ENCODE measurements at regions not wholly inside any gene's neighbourhood (a gene's known extent, or its start where the extent isn't known, plus 50 kb on each side); places are given as distances from the start of the nearest gene placed in this dataset.

DNA sequence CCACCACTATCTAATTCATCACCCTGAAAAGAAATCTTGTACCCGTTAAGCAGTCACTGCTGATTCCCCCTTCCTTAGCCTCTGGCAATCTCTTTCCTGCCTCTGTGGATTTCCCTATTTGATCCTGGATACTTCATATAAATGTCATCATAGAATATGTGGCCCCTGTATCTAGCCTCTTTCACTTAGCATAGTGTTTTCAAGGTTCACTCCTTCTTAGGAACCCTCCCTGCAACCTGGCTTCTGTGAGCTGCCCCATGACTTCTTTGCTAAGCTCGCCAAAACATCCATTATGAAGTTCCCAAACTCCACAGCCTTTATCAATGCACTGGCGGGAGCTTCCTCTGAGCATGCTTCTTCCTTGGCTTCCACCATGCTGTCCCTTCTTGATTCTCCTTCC, 70.8 kb upstream of the PDZD8 start:
- CTCF ChIA-PET: interaction anchor here (0.5 to 1.6 kb wide), 6 partner anchors 12 to 651 kb away, joined by 3 to 4 read pairs (median 3); no protein-coding TSS in a partner anchor
- Histone ChIP-seq H3K4me1 (ENCODE audit: control insufficient read depth, insufficient read depth, low read length) (peaks cover 7% of the 10 kb centered on the region), H3K27ac (ENCODE audit: extremely low read depth, low read depth, low read length) (no peak overlapping the region), H3K9me3 (ENCODE audit: control insufficient read depth, insufficient read depth, low read depth, low read length) (no peaks in the 10 kb centered on the region), H3K36me3 (ENCODE audit: control insufficient read depth in 2 of 2, insufficient read depth in 1 of 2, low read length in 2 of 2) (no peaks in the 10 kb centered on the region), H3K4me3 (ENCODE audit: low read depth, low read length) (no peak overlapping the region)
- no peak for TF ChIP-seq ZNF791 (tag by site-specific recombination; IDR thresholded peaks at IDR 0.05)
- peak; percentile 66 for TF ChIP-seq SETDB1 (IDR thresholded peaks at IDR 0.05; ENCODE audit: insufficient read length, low read length)
- no peak for TF ChIP-seq ZNF175 (tag by site-specific recombination; IDR thresholded peaks at IDR 0.05)
- TF ChIP-seq, protein P1, sequence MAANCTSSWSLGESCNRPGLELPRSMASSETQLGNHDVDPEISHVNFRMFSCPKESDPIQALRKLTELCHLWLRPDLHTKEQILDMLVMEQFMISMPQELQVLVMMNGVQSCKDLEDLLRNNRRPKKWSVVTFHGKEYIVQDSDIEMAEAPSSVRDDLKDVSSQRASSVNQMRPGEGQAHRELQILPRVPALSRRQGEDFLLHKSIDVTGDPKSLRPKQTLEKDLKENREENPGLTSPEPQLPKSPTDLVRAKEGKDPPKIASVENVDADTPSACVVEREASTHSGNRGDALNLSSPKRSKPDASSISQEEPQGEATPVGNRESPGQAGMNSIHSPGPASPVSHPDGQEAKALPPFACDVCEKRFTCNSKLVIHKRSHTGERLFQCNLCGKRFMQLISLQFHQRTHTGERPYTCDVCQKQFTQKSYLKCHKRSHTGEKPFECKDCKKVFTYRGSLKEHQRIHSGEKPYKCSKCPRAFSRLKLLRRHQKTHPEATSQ (tag by site-specific recombination; IDR thresholded peaks at IDR 0.05): no peak
- TF ChIP-seq ZNF18 (tag by site-specific recombination; IDR thresholded peaks at IDR 0.05): no peak
- POLR2A ChIA-PET: no interaction called here

- TF ChIP-seq ZBTB1 (tag by site-specific recombination; IDR thresholded peaks at IDR 0.05): no peak
- TF ChIP-seq, protein P2, sequence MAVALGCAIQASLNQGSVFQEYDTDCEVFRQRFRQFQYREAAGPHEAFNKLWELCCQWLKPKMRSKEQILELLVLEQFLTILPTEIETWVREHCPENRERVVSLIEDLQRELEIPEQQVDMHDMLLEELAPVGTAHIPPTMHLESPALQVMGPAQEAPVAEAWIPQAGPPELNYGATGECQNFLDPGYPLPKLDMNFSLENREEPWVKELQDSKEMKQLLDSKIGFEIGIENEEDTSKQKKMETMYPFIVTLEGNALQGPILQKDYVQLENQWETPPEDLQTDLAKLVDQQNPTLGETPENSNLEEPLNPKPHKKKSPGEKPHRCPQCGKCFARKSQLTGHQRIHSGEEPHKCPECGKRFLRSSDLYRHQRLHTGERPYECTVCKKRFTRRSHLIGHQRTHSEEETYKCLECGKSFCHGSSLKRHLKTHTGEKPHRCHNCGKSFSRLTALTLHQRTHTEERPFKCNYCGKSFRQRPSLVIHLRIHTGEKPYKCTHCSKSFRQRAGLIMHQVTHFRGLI (tag by site-specific recombination; IDR thresholded peaks at IDR 0.05): no peak
- no peak for TF ChIP-seq WT1 (tag by site-specific recombination; IDR thresholded peaks at IDR 0.05)
- TF ChIP-seq ZNF184 (tag by site-specific recombination; IDR thresholded peaks at IDR 0.05): no peak
- TF ChIP-seq MEIS1 (CRISPR knock-in tag; IDR thresholded peaks at IDR 0.05; ENCODE audit: borderline replicate concordance): no peak
- TF ChIP-seq IKZF3 (tag by site-specific recombination; IDR thresholded peaks at IDR 0.05): no peak
- no peak for TF ChIP-seq ZNF148 (tag by site-specific recombination; IDR thresholded peaks at IDR 0.05; ENCODE audit: borderline replicate concordance)
- Histone ChIP-seq H3K4me1 (ENCODE audit: control insufficient read depth, insufficient read depth, low read length) (peaks cover 7% of the 10 kb centered on the region), H3K27ac (ENCODE audit: extremely low read depth, low read depth, low read length) (no peak overlapping the region), H3K9me3 (ENCODE audit: control insufficient read depth, insufficient read depth, low read depth, low read length) (no peaks in the 10 kb centered on the region), H3K36me3 (ENCODE audit: control insufficient read depth in 2 of 2, insufficient read depth in 1 of 2, low read length in 2 of 2) (no peaks in the 10 kb centered on the region), H3K4me3 (ENCODE audit: low read depth, low read length) (no peak overlapping the region)
- ChIA-PET POLR2A (no interaction called here), CTCF (interaction anchor here (0.7 to 1.0 kb wide), 2 partner anchors 13 to 191 kb away, joined by 3 read pairs; no protein-coding TSS in a partner anchor)
Observed at GRCh38 chr10:117444497-117445040, 69.3 kb upstream of the PDZD8 start.

DNA sequence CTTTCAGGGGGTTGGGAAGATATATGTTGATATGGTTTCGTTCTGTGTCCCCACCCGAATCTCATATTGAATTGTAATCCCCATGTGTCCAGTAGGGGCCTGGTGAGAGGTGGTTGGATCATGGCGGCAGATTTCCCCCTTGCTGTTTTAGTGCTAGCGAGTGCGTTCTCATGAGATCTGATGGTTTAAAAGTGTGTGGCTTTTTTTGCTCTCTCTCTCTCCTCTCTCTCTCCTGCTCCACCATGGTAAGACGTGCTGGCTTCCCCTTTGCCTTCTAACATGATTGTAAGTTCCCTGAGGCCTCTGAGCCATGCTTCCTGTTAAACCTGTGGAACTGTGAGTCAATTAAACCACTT, 68.4 kb upstream of the PDZD8 start:
- ChIA-PET CTCF (interaction anchor here (0.7 to 2.6 kb wide), 3 partner anchors 12 to 192 kb away, joined by 3 to 16 read pairs (median 3); no protein-coding TSS in a partner anchor), POLR2A (no interaction called here)
- no peak overlapping the region for H3K4me3 ChIP-seq (ENCODE audit: low read depth, low read length)
- no peak overlapping the region for H3K27ac ChIP-seq (ENCODE audit: extremely low read depth, low read depth, low read length)
- H3K4me1 ChIP-seq (ENCODE audit: control insufficient read depth, insufficient read depth, low read length): peaks cover 7% of the 10 kb centered on the region
- no peaks in the 10 kb centered on the region for H3K36me3 ChIP-seq (ENCODE audit: control insufficient read depth in 2 of 2, insufficient read depth in 1 of 2, low read length in 2 of 2)
- H3K9me3 ChIP-seq (ENCODE audit: control insufficient read depth, insufficient read depth, low read depth, low read length): no peaks in the 10 kb centered on the region
- TF ChIP-seq ZIC2 (tag by site-specific recombination; IDR thresholded peaks at IDR 0.05) (peak; percentile 11; the same call in 1 of the 2 replicates), OSR2 (tag by site-specific recombination; IDR thresholded peaks at IDR 0.05) (no peak)
- TF ChIP-seq, protein P3, sequence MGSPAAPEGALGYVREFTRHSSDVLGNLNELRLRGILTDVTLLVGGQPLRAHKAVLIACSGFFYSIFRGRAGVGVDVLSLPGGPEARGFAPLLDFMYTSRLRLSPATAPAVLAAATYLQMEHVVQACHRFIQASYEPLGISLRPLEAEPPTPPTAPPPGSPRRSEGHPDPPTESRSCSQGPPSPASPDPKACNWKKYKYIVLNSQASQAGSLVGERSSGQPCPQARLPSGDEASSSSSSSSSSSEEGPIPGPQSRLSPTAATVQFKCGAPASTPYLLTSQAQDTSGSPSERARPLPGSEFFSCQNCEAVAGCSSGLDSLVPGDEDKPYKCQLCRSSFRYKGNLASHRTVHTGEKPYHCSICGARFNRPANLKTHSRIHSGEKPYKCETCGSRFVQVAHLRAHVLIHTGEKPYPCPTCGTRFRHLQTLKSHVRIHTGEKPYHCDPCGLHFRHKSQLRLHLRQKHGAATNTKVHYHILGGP (tag by site-specific recombination; IDR thresholded peaks at IDR 0.05): no peak
- TF ChIP-seq, protein P4, sequence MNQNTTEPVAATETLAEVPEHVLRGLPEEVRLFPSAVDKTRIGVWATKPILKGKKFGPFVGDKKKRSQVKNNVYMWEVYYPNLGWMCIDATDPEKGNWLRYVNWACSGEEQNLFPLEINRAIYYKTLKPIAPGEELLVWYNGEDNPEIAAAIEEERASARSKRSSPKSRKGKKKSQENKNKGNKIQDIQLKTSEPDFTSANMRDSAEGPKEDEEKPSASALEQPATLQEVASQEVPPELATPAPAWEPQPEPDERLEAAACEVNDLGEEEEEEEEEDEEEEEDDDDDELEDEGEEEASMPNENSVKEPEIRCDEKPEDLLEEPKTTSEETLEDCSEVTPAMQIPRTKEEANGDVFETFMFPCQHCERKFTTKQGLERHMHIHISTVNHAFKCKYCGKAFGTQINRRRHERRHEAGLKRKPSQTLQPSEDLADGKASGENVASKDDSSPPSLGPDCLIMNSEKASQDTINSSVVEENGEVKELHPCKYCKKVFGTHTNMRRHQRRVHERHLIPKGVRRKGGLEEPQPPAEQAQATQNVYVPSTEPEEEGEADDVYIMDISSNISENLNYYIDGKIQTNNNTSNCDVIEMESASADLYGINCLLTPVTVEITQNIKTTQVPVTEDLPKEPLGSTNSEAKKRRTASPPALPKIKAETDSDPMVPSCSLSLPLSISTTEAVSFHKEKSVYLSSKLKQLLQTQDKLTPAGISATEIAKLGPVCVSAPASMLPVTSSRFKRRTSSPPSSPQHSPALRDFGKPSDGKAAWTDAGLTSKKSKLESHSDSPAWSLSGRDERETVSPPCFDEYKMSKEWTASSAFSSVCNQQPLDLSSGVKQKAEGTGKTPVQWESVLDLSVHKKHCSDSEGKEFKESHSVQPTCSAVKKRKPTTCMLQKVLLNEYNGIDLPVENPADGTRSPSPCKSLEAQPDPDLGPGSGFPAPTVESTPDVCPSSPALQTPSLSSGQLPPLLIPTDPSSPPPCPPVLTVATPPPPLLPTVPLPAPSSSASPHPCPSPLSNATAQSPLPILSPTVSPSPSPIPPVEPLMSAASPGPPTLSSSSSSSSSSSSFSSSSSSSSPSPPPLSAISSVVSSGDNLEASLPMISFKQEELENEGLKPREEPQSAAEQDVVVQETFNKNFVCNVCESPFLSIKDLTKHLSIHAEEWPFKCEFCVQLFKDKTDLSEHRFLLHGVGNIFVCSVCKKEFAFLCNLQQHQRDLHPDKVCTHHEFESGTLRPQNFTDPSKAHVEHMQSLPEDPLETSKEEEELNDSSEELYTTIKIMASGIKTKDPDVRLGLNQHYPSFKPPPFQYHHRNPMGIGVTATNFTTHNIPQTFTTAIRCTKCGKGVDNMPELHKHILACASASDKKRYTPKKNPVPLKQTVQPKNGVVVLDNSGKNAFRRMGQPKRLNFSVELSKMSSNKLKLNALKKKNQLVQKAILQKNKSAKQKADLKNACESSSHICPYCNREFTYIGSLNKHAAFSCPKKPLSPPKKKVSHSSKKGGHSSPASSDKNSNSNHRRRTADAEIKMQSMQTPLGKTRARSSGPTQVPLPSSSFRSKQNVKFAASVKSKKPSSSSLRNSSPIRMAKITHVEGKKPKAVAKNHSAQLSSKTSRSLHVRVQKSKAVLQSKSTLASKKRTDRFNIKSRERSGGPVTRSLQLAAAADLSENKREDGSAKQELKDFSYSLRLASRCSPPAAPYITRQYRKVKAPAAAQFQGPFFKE (tag by site-specific recombination; IDR thresholded peaks at IDR 0.05; ENCODE audit: borderline replicate concordance): no peak

Data from HEK293 (cell line).